ENCODE measurements at regions not wholly inside any gene's neighbourhood (a gene's known extent, or its start where the extent isn't known, plus 50 kb on each side); places are given as distances from the start of the nearest gene placed in this dataset.

- TF ChIP-seq CTCF (conservative IDR thresholded peaks at IDR 0.05; ENCODE audit: low read depth in 2 of 2): no peak
- TF ChIP-seq ETS1 (IDR thresholded peaks at IDR 0.05): no peak
- TF ChIP-seq STAT1 (IDR thresholded peaks at IDR 0.05; ENCODE audit: unreplicated experiment): no peak
- no peak for TF ChIP-seq ZNF331 (CRISPR knock-in tag; IDR thresholded peaks at IDR 0.05; ENCODE audit: low read depth)
- TF ChIP-seq ZNF114 (CRISPR knock-in tag; IDR thresholded peaks at IDR 0.05): no peak
- TF ChIP-seq NANOG (IDR thresholded peaks at IDR 0.05; ENCODE audit: borderline replicate concordance): no peak
- TF ChIP-seq JUNB (IDR thresholded peaks at IDR 0.05; ENCODE audit: unreplicated experiment): no peak
- TF ChIP-seq REST (IDR thresholded peaks at IDR 0.05; ENCODE audit: unreplicated experiment): no peak
Observed at GRCh38 chr21:23607782-23608431, 1999.4 kb downstream of the MRPL39 start (continued).

- no peaks in the 10 kb centered on the region for H3K79me2 ChIP-seq (replicated peaks; ENCODE audit: insufficient read depth)
- no peak for ATAC-seq
- no peaks in the 10 kb centered on the region for H3K27me3 Mint-ChIP-seq (ENCODE audit: insufficient read depth, low read depth, poor library complexity)
- H3K4me1 ChIP-seq (ENCODE audit: insufficient read depth): no peaks in the 10 kb centered on the region
- no peaks in the 10 kb centered on the region for H3K4me1 Mint-ChIP-seq
- no peak overlapping the region for H2AFZ ChIP-seq
- no peak overlapping the region for H3K27ac ChIP-seq (ENCODE audit: low read depth)
- H4K20me1 ChIP-seq (replicated peaks; ENCODE audit: insufficient read depth): no peaks in the 10 kb centered on the region
- no peak overlapping the region for H3K4me3 Mint-ChIP-seq
- no peaks in the 10 kb centered on the region for H3F3A ChIP-seq (replicated peaks; ENCODE audit: low read depth)
- H3K4me2 ChIP-seq: no peak overlapping the region
- H3K9me3 Mint-ChIP-seq: peaks cover 27% of the 10 kb centered on the region
- H3K27me3 ChIP-seq (ENCODE audit: insufficient read depth): no peaks in the 10 kb centered on the region
- DNase-seq (ENCODE audit: low spot score): no peak
- no peak overlapping the region for H3K4me3 ChIP-seq
- no peaks in the 10 kb centered on the region for H3K36me3 ChIP-seq (ENCODE audit: insufficient read depth)
- H3K27ac Mint-ChIP-seq: no peak overlapping the region
- no peaks in the 10 kb centered on the region for H3K9me2 ChIP-seq (ENCODE audit: insufficient read depth)
- peaks cover 6% of the 10 kb centered on the region; the same call in 1 of the 3 replicates for H3K36me3 Mint-ChIP-seq (ENCODE audit: low read depth)
- no peak for TF ChIP-seq JUNB (IDR thresholded peaks at IDR 0.05; ENCODE audit: unreplicated experiment)
- TF ChIP-seq ZNF462 (CRISPR knock-in tag; IDR thresholded peaks at IDR 0.05): no peak
- no peak for TF ChIP-seq EZH2phosphoT487 (IDR thresholded peaks at IDR 0.05; ENCODE audit: unreplicated experiment)
- no peak for TF ChIP-seq EZH2 (IDR thresholded peaks at IDR 0.05; ENCODE audit: low read depth, unreplicated experiment)
- TF ChIP-seq POLR2AphosphoS5 (IDR thresholded peaks at IDR 0.05; ENCODE audit: low read depth): no peak
- TF ChIP-seq CREB1 (CRISPR knock-in tag; IDR thresholded peaks at IDR 0.05; ENCODE audit: low read depth): no peak
- no peak for TF ChIP-seq STAT1 (IDR thresholded peaks at IDR 0.05; ENCODE audit: unreplicated experiment)
Observed at GRCh38 chr21:23601549-23601948, 2005.7 kb downstream of the MRPL39 start.

Data from GM23338 (cell line).